22Rv1 (cell line): ENCODE measurements at regions not wholly inside any gene's neighbourhood (a gene's known extent, or its start where the extent isn't known, plus 50 kb on each side); places are given as distances from the start of the nearest gene placed in this dataset.

ENCODE experiments used
- H3K27ac ChIP-seq: fragments of 450-650 bp; 2 replicates; pipeline ENCODE4 v1.5.1; 2017
- CTCF ChIP-seq: fragments of 450-650 bp; IDR thresholded peaks from 2 replicates; pipeline ENCODE4 v1.5.1; 2017; ENCODE audit warnings: mild to moderate bottlenecking
- ZFX ChIP-seq: fragments of 450-650 bp; IDR thresholded peaks from 2 replicates; pipeline ENCODE4 v1.6.1; 2017; ENCODE audit warnings: antibody characterized with exemption, borderline replicate concordance

GRCh38 chr5:54721116-54721515 is 203.6 kb downstream of the SNX18 start:
- no peak for TF ChIP-seq ZFX
- TF ChIP-seq CTCF, result no peak
- H3K27ac ChIP-seq, result no peak overlapping the region

GRCh38 chr5:54720341-54720740 is 202.8 kb downstream of the SNX18 start:
- TF ChIP-seq CTCF, result no peak
- TF ChIP-seq ZFX, result no peak
- H3K27ac ChIP-seq, result no peak overlapping the region

GRCh38 chr5:54719384-54720283 is 202.1 kb downstream of the SNX18 start:
- no peak for TF ChIP-seq CTCF
- no peak for TF ChIP-seq ZFX
- no peak overlapping the region for H3K27ac ChIP-seq

- TF ChIP-seq CTCF (no peak), ZFX (no peak)
- H3K27ac ChIP-seq, result no peak overlapping the region
These were observed 201.1 kb downstream of the SNX18 start for GRCh38 chr5:54718656-54719055.

GRCh38 chr5:54717870-54718269 is 200.3 kb downstream of the SNX18 start:
- TF ChIP-seq ZFX (no peak), CTCF (no peak)
- no peak overlapping the region for H3K27ac ChIP-seq

GRCh38 chr5:54717459-54717858 is 199.9 kb downstream of the SNX18 start:
- H3K27ac ChIP-seq, result no peak overlapping the region
- TF ChIP-seq ZFX, result no peak
- no peak for TF ChIP-seq CTCF

- H3K27ac ChIP-seq, result no peak overlapping the region
- TF ChIP-seq CTCF (no peak), ZFX (no peak)
These were observed 196.5 kb downstream of the SNX18 start for GRCh38 chr5:54713923-54714581.
